H9 (cell line): ENCODE measurements at regions not wholly inside any gene's neighbourhood (a gene's known extent, or its start where the extent isn't known, plus 50 kb on each side); places are given as distances from the start of the nearest gene placed in this dataset.

Experiments
- DNase-seq: peaks from one replicate; pipeline ENCODE4 v3.0.0-alpha.2; 2017
- H2AFZ ChIP-seq: one replicate; pipeline ENCODE4 v1.6.1; 2013; ENCODE audit warnings: mild to moderate bottlenecking, low read length, control low read depth, moderate library complexity
- H2AK5ac ChIP-seq: 2 replicates; pipeline ENCODE4 v1.6.1; 2013; ENCODE audit warnings: low read length, control low read depth, mixed read lengths; ENCODE audit not compliant: insufficient read length
- H2BK120ac ChIP-seq: one replicate; pipeline ENCODE4 v1.6.1; 2013; ENCODE audit warnings: low read depth, mild to moderate bottlenecking, low read length, control low read depth, inconsistent platforms; ENCODE audit not compliant: poor library complexity, severe bottlenecking
- H2BK12ac ChIP-seq: 2 replicates; pipeline ENCODE4 v1.6.1; 2013; ENCODE audit warnings: low read length, control low read depth, mixed read lengths, low read depth; ENCODE audit not compliant: insufficient read length
- H2BK15ac ChIP-seq: 2 replicates; pipeline ENCODE4 v1.6.1; 2013; ENCODE audit warnings: low read depth, low read length, control low read depth
- H2BK20ac ChIP-seq: one replicate; pipeline ENCODE4 v1.6.1; 2013; ENCODE audit warnings: low read depth, mild to moderate bottlenecking, low read length, control low read depth, inconsistent platforms; ENCODE audit not compliant: poor library complexity, severe bottlenecking
- H2BK5ac ChIP-seq: 2 replicates; pipeline ENCODE4 v1.6.1; 2013; ENCODE audit warnings: low read length, control low read depth, mixed read lengths; ENCODE audit not compliant: insufficient read length
- H3K14ac ChIP-seq: 2 replicates; pipeline ENCODE4 v1.6.1; 2013; ENCODE audit warnings: low read length, control low read depth; ENCODE audit not compliant: insufficient read depth
- H3K18ac ChIP-seq: 2 replicates; pipeline ENCODE4 v1.6.1; 2013; ENCODE audit warnings: low read depth, mild to moderate bottlenecking, mixed read lengths, low read length, control low read depth; ENCODE audit not compliant: insufficient read length
- H3K23ac ChIP-seq: 2 replicates; pipeline ENCODE4 v1.6.1; 2013; ENCODE audit warnings: low read length, control low read depth, mixed read lengths, low read depth; ENCODE audit not compliant: insufficient read length
- H3K23me2 ChIP-seq: 2 replicates; pipeline ENCODE4 v1.6.1; 2013; ENCODE audit warnings: low read depth, mild to moderate bottlenecking, mixed read lengths, low read length, control low read depth; ENCODE audit not compliant: insufficient read length, poor library complexity, severe bottlenecking
- H3K27ac ChIP-seq: 2 replicates; pipeline ENCODE4 v1.5.1; 2013; ENCODE audit warnings: low read length, control low read depth, mixed read lengths, low read depth; ENCODE audit not compliant: insufficient read length
- H3K27me3 ChIP-seq: 2 replicates; pipeline ENCODE4 v1.6.1; 2013; ENCODE audit warnings: low read length, control low read depth, inconsistent platforms; ENCODE audit not compliant: insufficient read depth
- H3K4ac ChIP-seq: 2 replicates; pipeline ENCODE4 v1.6.1; 2013; ENCODE audit warnings: low read depth, mild to moderate bottlenecking, control low read depth, inconsistent platforms, low read length, moderate library complexity
- H3K4me1 ChIP-seq: 2 replicates; pipeline ENCODE4 v1.6.1; 2013; ENCODE audit warnings: low read length, control low read depth, inconsistent platforms; ENCODE audit not compliant: insufficient read depth
- H3K4me2 ChIP-seq: 2 replicates; pipeline ENCODE4 v1.6.1; 2013; ENCODE audit warnings: low read length, control low read depth, mixed read lengths; ENCODE audit not compliant: insufficient read length, insufficient read depth
- H3K56ac ChIP-seq: 2 replicates; pipeline ENCODE4 v1.6.1; 2013; ENCODE audit warnings: low read depth, mild to moderate bottlenecking, mixed read lengths, low read length, control low read depth; ENCODE audit not compliant: insufficient read length
- H3K79me1 ChIP-seq: 2 replicates; pipeline ENCODE4 v1.6.1; 2013; ENCODE audit warnings: low read depth, mild to moderate bottlenecking, moderate library complexity, low read length, control low read depth, inconsistent platforms; ENCODE audit not compliant: insufficient read depth, poor library complexity, severe bottlenecking
- H3K79me2 ChIP-seq: 2 replicates; pipeline ENCODE4 v1.6.1; 2013; ENCODE audit warnings: low read length, control low read depth, inconsistent platforms; ENCODE audit not compliant: insufficient read depth
- H3K9ac ChIP-seq: 2 replicates; pipeline ENCODE4 v1.6.1; 2013; ENCODE audit warnings: low read length, control low read depth, mixed read lengths; ENCODE audit not compliant: insufficient read length; ENCODE audit errors: extremely low read depth
- H3K9me3 ChIP-seq: one replicate; pipeline ENCODE4 v1.6.1; 2013; ENCODE audit warnings: low read depth, low read length, inconsistent platforms; ENCODE audit not compliant: control insufficient read depth
- H3T11ph ChIP-seq: one replicate; pipeline ENCODE4 v1.6.1; 2013; ENCODE audit warnings: mild to moderate bottlenecking, low read length, control low read depth, inconsistent platforms
- H4K20me1 ChIP-seq: one replicate; pipeline ENCODE4 v1.6.1; 2013; ENCODE audit not compliant: control insufficient read depth, insufficient read length, insufficient read depth
- H4K5ac ChIP-seq: 2 replicates; pipeline ENCODE4 v1.6.1; 2013; ENCODE audit warnings: low read depth, mild to moderate bottlenecking, mixed read lengths, low read length, control low read depth; ENCODE audit not compliant: insufficient read length
- H4K8ac ChIP-seq: replicated peaks from 2 replicates; pipeline ENCODE4 v1.6.1; 2013; ENCODE audit warnings: low read length, control low read depth, mixed read lengths, low read depth; ENCODE audit not compliant: insufficient read length
- H4K91ac ChIP-seq: 2 replicates; pipeline ENCODE4 v1.6.1; 2013; ENCODE audit warnings: low read depth, mild to moderate bottlenecking, moderate library complexity, mixed read lengths, low read length, control low read depth; ENCODE audit not compliant: insufficient read length
- H3K27ac Mint-ChIP-seq, 3 experiments: 2 replicates in 2 of 3; 3 replicates in 1 of 3; pipeline ENCODE4 v1.8.0; 2020 to 2021; ENCODE audit warnings: mixed read lengths in 3 of 3, mild to moderate bottlenecking in 1 of 3, moderate library complexity in 1 of 3
- H3K27me3 Mint-ChIP-seq: 2 replicates; pipeline ENCODE4 v1.8.0; 2021; ENCODE audit warnings: low read depth, mild to moderate bottlenecking, moderate library complexity, mixed read lengths
- H3K36me3 Mint-ChIP-seq, 3 experiments: 2 replicates in 2 of 3; 3 replicates in 1 of 3; pipeline ENCODE4 v1.8.0; 2020 to 2021; ENCODE audit warnings: low read depth in 3 of 3, mixed read lengths in 3 of 3; ENCODE audit not compliant: insufficient read depth in 1 of 3
- H3K4me1 Mint-ChIP-seq, 2 experiments: 2 replicates each; pipeline ENCODE4 v1.8.0; 2020; ENCODE audit warnings: mixed read lengths in 2 of 2
- H3K4me3 Mint-ChIP-seq, 2 experiments: 2 replicates in 1 of 2; 3 replicates in 1 of 2; pipeline ENCODE4 v1.8.0; 2020 to 2021; ENCODE audit warnings: mild to moderate bottlenecking in 2 of 2, mixed read lengths in 2 of 2, moderate library complexity in 1 of 2
- H3K9me3 Mint-ChIP-seq, 2 experiments: 2 replicates in 1 of 2; 3 replicates in 1 of 2; pipeline ENCODE4 v1.8.0; 2020; ENCODE audit warnings: mild to moderate bottlenecking in 2 of 2, mixed read lengths in 2 of 2, moderate library complexity in 1 of 2
- WGBS: extraction: QIAGEN DNeasy Blood & Tissue Kit; methylation state at CpG from one replicate; pipeline ENCODE4 v1.1.7; 2013; ENCODE audit warnings: missing lambda C conversion rate, low lambda C conversion rate, mixed read lengths; ENCODE audit not compliant: insufficient read length; ENCODE audit errors: extremely low coverage; 5-methylcytosine and 5-hydroxymethylcytosine counted together
- TF ChIP-seq, protein P1 (sequence below): fragments of 200-600 bp; sonication (generic); conservative IDR thresholded peaks from 3 replicates; pipeline ENCODE4 v1.8.0; 2021; ENCODE audit warnings: antibody characterized with exemption, mild to moderate bottlenecking

DNA sequence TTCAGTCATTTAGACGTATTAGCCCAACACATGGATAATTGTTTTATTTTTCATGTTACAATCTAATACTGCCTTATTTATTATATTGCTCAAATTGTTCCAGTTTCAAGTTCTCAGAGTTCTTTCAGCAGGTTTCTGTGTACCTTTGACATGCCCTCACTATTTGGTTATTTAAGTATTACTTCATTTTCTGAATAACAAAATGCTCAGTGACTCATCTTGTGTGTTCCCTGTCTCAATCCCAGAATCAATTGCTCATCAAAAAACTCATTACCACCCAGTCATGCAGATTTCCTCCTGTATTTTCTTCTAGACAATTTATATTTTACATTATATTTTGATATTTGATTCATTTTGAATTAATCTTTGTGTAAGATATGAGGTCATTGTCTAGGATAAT is 562.6 kb downstream of the ANXA1 start:
- Mint-ChIP-seq H3K27ac (no peak overlapping the region), H3K36me3 (no peaks in the 10 kb centered on the region), H3K4me3 (no peak overlapping the region), H3K9me3 (no peaks in the 10 kb centered on the region), H3K27me3 (no peaks in the 10 kb centered on the region), H3K4me1 (no peaks in the 10 kb centered on the region)
- Histone ChIP-seq H3T11ph (no peak overlapping the region), H3K9me3 (no peaks in the 10 kb centered on the region), H3K4ac (no peak overlapping the region), H3K18ac (no peak overlapping the region), H4K20me1 (no peaks in the 10 kb centered on the region), H3K23ac (no peak overlapping the region), H3K4me1 (no peaks in the 10 kb centered on the region), H2BK12ac (no peak overlapping the region), H3K4me2 (no peak overlapping the region), H3K23me2 (no peaks in the 10 kb centered on the region), H4K91ac (no peak overlapping the region), H2AFZ (no peak overlapping the region), H3K27me3 (no peaks in the 10 kb centered on the region), H4K8ac (no peak overlapping the region), H4K5ac (no peak overlapping the region), H3K27ac (no peak overlapping the region), H3K79me1 (no peaks in the 10 kb centered on the region), H2BK20ac (no peak overlapping the region), H3K14ac (no peak overlapping the region), H3K9ac (no peak overlapping the region), H2AK5ac (no peak overlapping the region), H3K79me2 (no peaks in the 10 kb centered on the region), H2BK120ac (no peak overlapping the region), H2BK15ac (no peak overlapping the region), H2BK5ac (no peak overlapping the region), H3K56ac (no peak overlapping the region)
- no CpG with 5 or more reads among the region's 1 CpG for WGBS
- DNase-seq: no peak
- TF ChIP-seq, protein P1, sequence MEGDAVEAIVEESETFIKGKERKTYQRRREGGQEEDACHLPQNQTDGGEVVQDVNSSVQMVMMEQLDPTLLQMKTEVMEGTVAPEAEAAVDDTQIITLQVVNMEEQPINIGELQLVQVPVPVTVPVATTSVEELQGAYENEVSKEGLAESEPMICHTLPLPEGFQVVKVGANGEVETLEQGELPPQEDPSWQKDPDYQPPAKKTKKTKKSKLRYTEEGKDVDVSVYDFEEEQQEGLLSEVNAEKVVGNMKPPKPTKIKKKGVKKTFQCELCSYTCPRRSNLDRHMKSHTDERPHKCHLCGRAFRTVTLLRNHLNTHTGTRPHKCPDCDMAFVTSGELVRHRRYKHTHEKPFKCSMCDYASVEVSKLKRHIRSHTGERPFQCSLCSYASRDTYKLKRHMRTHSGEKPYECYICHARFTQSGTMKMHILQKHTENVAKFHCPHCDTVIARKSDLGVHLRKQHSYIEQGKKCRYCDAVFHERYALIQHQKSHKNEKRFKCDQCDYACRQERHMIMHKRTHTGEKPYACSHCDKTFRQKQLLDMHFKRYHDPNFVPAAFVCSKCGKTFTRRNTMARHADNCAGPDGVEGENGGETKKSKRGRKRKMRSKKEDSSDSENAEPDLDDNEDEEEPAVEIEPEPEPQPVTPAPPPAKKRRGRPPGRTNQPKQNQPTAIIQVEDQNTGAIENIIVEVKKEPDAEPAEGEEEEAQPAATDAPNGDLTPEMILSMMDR: no peak
